Uterus (tissue), 2 donors: ENCODE measurements at regions not wholly inside any gene's neighbourhood (a gene's known extent, or its start where the extent isn't known, plus 50 kb on each side); places are given as distances from the start of the nearest gene placed in this dataset.

Source experiments
- POLR2A ChIP-seq, 2 donors: fragments of 450-650 bp; IDR thresholded peaks; one replicate each; pipeline ENCODE4 v1.6.1; 2016; ENCODE audit warnings: antibody characterized with exemption in 2 of 2, mild to moderate bottlenecking in 1 of 2, moderate library complexity in 1 of 2
- TF ChIP-seq, protein P1 (sequence below), 4 experiments: fragments of 200-600 bp in 2 of 4; fragments of 450-650 bp in 2 of 4; sonication (generic) in 2 of 4; IDR thresholded peaks; one replicate each; pipeline ENCODE4 v1.5.1; 2016 to 2019; ENCODE audit warnings: antibody characterized with exemption in 4 of 4, mild to moderate bottlenecking in 2 of 4, moderate library complexity in 1 of 4

DNA sequence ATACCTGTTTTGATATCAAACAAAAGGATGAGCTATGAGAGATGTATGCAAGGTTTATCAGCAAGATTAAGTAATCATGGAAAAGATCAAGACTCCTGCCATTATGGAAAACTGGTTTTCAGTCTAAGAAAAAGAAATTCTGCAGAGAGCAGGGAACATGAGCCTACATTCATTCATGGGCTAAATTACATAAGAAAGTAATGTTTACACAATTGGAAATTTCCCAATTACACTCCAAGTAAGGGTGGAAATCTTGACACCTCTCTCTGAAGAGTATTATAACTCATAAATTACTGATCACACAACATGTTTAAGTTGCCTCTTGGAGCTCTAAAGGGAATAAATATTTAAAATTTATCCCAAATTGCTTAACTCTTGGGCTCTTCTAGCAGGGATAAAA is 206.2 kb downstream of the SLC6A15 start:
- no peak for TF ChIP-seq POLR2A (IDR thresholded peaks at IDR 0.05)
- TF ChIP-seq, protein P1, sequence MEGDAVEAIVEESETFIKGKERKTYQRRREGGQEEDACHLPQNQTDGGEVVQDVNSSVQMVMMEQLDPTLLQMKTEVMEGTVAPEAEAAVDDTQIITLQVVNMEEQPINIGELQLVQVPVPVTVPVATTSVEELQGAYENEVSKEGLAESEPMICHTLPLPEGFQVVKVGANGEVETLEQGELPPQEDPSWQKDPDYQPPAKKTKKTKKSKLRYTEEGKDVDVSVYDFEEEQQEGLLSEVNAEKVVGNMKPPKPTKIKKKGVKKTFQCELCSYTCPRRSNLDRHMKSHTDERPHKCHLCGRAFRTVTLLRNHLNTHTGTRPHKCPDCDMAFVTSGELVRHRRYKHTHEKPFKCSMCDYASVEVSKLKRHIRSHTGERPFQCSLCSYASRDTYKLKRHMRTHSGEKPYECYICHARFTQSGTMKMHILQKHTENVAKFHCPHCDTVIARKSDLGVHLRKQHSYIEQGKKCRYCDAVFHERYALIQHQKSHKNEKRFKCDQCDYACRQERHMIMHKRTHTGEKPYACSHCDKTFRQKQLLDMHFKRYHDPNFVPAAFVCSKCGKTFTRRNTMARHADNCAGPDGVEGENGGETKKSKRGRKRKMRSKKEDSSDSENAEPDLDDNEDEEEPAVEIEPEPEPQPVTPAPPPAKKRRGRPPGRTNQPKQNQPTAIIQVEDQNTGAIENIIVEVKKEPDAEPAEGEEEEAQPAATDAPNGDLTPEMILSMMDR (IDR thresholded peaks at IDR 0.05), result no peak
